ENCODE measurements at regions not wholly inside any gene's neighbourhood (a gene's known extent, or its start where the extent isn't known, plus 50 kb on each side); places are given as distances from the start of the nearest gene placed in this dataset.

DNA sequence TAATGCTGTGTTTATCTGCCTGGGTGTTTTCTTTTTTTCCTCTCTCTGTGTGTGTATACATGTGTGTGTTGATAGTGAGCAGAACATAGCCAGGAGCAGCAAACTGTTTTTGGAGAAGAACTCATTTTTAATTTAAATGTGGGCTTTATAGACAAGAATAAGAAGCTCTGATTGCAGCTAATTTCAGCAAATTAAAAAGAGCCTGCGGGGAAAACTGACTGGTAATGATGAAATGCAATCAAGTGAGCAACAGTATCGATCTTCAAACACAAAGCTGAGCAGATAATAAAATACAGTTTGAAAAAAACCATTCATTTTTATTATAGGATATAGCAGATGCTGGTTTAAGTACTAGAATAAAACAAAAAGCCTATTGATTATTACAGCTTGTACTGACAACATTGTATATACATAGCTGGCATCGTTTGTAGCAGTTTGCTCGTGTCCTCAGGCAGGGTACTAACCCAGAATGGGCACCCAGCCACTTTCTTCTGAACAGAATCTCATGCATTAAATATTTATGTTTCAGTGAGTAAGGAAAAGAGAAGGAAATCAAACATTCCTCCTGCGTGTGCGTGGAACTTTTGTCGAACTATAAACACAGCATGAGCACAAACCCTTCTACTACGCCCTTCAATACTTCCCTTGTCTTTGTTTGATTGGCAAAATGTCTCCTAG, 73.5 kb upstream of the ZFP42 start (continued):
- TF ChIP-seq ASH2L (IDR thresholded peaks at IDR 0.05; ENCODE audit: low read length) (no peak), KDM1A (IDR thresholded peaks at IDR 0.05; ENCODE audit: borderline replicate concordance, low read length) (no peak), YY1 (IDR thresholded peaks at IDR 0.05; ENCODE audit: low read depth, low read length) (no peak), EZH2 (IDR thresholded peaks at IDR 0.05; ENCODE audit: low read depth, low read length, severe bottlenecking) (no peak), SP1 (IDR thresholded peaks at IDR 0.05; ENCODE audit: low read depth, low read length) (no peak), BRCA1 (IDR thresholded peaks at IDR 0.05; ENCODE audit: low read depth, low read length) (no peak), POLR2AphosphoS5 (IDR thresholded peaks at IDR 0.05; ENCODE audit: low read depth, low read length) (no peak)

Measured in H1 (cell line).